Large intestine (tissue), 3 donors: ENCODE measurements at regions not wholly inside any gene's neighbourhood (a gene's known extent, or its start where the extent isn't known, plus 50 kb on each side); places are given as distances from the start of the nearest gene placed in this dataset.
"Not testable (repeated sequence)": the region's sequence is repeated elsewhere in the genome, so short reads cannot be mapped to it uniquely, and the experiment has no call there.

Experiments used
- DNase-seq, 2 donors: peaks; one replicate each; pipeline versions ENCODE4 v3.0.0 to v3.0.0-alpha.2; 2013
- H3K27ac ChIP-seq: one replicate; pipeline ENCODE4 v1.5.1; 2013; ENCODE audit warnings: low read length
- H3K27me3 ChIP-seq: 2 replicates; pipeline ENCODE4 v1.6.1; 2013; ENCODE audit warnings: low read length; ENCODE audit not compliant: control insufficient read depth, insufficient read depth
- H3K36me3 ChIP-seq: 2 replicates; pipeline ENCODE4 v1.6.1; 2013; ENCODE audit warnings: low read length; ENCODE audit not compliant: control insufficient read depth, insufficient read depth
- H3K4me1 ChIP-seq: one replicate; pipeline ENCODE4 v1.6.1; 2013; ENCODE audit warnings: low read length; ENCODE audit not compliant: control insufficient read depth, insufficient read depth
- H3K4me3 ChIP-seq: one replicate; pipeline ENCODE4 v1.5.1; 2013; ENCODE audit warnings: low read length
- H3K9me3 ChIP-seq: one replicate; pipeline ENCODE4 v1.6.1; 2013; ENCODE audit warnings: mild to moderate bottlenecking, low read depth, low read length, moderate library complexity; ENCODE audit not compliant: control insufficient read depth
- WGBS: methylation state at CpG from one replicate; pipeline ENCODE4 v1.1.5; 2013; ENCODE audit warnings: low lambda C conversion rate; ENCODE audit not compliant: insufficient coverage; 5-methylcytosine and 5-hydroxymethylcytosine counted together

DNA sequence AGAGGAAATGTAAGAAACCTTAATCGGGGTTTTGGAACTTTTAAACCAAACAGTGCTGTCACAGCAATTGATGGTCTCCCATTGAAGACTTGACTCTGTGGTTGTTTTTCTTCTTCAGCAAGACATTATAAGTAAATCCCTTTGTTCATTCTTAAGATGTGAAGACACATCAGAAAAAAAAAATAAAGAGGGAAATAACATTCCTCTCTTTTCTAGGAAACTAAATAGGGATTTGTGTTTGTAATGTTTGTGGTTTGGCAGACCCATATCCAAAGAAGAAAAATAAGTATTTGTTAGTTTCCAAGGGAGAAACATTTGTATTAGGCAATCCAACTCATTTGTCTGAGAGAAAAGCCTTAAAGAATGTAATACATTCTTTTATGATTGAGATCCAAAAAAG, 359.9 kb downstream of the DSC3 start:
- peak in 1 of 2 donors; percentile 6 for DNase-seq
- no CpG with 5 or more reads among the region's 1 CpG for WGBS
- H3K4me1 ChIP-seq: no peaks in the 10 kb centered on the region
- H3K4me3 ChIP-seq: no peak overlapping the region
- no peak overlapping the region for H3K27ac ChIP-seq
- H3K36me3 ChIP-seq: no peaks in the 10 kb centered on the region
- no peaks in the 10 kb centered on the region for H3K27me3 ChIP-seq
- no peaks in the 10 kb centered on the region for H3K9me3 ChIP-seq

GRCh38 chr18:30679285-30679930, 363.1 kb downstream of the DSC3 start:
- no peaks in the 10 kb centered on the region for H3K9me3 ChIP-seq
- no peaks in the 10 kb centered on the region for H3K4me1 ChIP-seq
- DNase-seq: peak; percentile 3 to 31
- H3K36me3 ChIP-seq: no peaks in the 10 kb centered on the region
- H3K27me3 ChIP-seq: no peaks in the 10 kb centered on the region
- H3K4me3 ChIP-seq: no peak overlapping the region
- no peak overlapping the region for H3K27ac ChIP-seq
- WGBS: no CpG with 5 or more reads among the region's 5 CpGs

- not testable (repeated sequence) for H3K27ac ChIP-seq, H3K4me1 ChIP-seq, DNase-seq, H3K27me3 ChIP-seq, H3K4me3 ChIP-seq, H3K36me3 ChIP-seq, H3K9me3 ChIP-seq
- no CpG with 5 or more reads among the region's 5 CpGs for WGBS
Observed at GRCh38 chr18:30677813-30678212, 364.7 kb downstream of the DSC3 start.

DNA sequence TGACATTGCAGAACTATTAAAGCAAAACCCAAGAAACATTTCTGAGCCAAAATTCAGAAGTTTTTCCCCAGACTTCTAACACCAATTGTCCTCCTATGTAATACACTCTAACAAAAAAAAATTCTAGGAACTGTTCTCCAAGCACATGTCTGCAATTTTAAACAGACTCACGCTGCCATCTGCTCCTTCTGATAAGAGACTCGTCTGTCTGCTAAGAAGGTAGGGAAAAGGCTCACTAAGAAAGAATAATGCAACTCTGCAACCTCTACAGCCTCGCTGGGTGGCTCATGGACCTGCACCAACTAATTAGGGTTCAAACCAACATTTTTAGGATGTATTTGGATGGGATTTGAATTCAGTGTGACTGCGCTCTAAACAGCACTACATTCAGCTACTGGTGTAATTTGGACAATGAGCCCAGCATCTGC, 366.5 kb downstream of the DSC3 start:
- Histone ChIP-seq H3K27me3 (no peaks in the 10 kb centered on the region), H3K9me3 (no peaks in the 10 kb centered on the region), H3K4me1 (no peaks in the 10 kb centered on the region), H3K36me3 (no peaks in the 10 kb centered on the region), H3K27ac (no peak overlapping the region), H3K4me3 (no peak overlapping the region)
- 33% methylated on average over 1 of the region's 4 CpGs for WGBS
- peak in 1 of 2 donors; percentile 8 for DNase-seq

DNA sequence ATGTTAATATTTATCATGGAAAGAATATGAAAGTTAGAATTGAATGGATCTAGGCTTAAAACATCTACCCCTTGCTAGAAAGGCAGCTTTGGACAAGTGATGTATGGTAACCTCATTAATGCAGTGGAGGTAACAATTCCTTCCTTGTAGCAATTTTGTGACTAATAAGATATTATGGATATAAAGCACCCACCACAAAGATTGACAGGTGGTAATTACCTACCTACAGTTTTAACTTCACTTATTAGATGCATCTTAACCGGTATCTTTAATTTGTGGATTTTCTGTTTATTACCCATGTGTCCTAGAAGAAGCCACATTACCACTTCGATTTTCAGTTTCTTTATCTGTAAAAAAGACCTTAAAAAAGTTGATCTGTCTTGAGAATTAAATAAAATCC, 367.0 kb downstream of the DSC3 start:
- WGBS: 100% methylated on average over 2 of the region's 2 CpGs
- H3K9me3 ChIP-seq: no peaks in the 10 kb centered on the region
- H3K27me3 ChIP-seq: no peaks in the 10 kb centered on the region
- no peaks in the 10 kb centered on the region for H3K4me1 ChIP-seq
- H3K27ac ChIP-seq: no peak overlapping the region
- H3K4me3 ChIP-seq: no peak overlapping the region
- DNase-seq: no peak
- no peaks in the 10 kb centered on the region for H3K36me3 ChIP-seq

DNA sequence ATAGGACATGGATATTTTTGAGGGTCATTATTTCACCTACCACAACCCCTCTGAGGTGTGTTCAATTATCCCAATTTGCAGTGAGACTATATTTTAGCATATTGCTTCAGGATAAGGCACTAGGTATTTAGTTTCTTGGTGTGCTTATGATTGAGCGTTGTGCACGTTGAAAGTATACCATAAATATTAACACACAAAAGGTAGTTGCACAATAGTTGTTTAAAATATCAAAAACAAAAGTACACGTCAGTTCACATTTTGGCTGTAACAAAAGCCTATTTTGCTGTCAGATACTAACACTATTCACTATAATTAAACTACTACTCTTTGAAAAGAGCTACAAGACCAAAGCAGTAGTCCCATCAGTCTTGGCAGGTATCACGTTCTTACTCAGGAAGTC, 367.5 kb downstream of the DSC3 start:
- no peaks in the 10 kb centered on the region for H3K9me3 ChIP-seq
- H3K36me3 ChIP-seq: no peaks in the 10 kb centered on the region
- DNase-seq: no peak
- H3K27me3 ChIP-seq: no peaks in the 10 kb centered on the region
- H3K27ac ChIP-seq: no peak overlapping the region
- H3K4me3 ChIP-seq: no peak overlapping the region
- H3K4me1 ChIP-seq: no peaks in the 10 kb centered on the region
- WGBS: no CpG with 5 or more reads among the region's 4 CpGs

DNA sequence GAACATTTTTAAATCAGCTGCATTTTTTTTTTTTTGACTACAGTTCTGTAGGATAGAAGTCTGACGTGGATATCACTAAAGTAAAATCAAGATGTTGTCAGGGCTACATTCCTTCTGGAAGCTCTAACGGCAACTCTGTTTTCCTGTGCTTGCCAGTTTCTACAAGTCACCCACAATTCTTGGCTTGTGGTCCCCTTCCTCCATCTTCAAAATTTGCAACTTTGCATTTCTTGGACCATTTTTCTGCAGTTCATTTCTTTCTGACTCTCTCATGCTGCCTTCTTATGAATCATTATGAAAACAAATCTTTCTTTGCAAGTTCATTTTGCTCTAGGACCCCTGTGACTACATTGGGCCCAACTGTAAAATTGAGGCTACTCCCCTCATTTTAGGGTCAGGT, 367.9 kb downstream of the DSC3 start:
- no peak for DNase-seq
- no peaks in the 10 kb centered on the region for H3K36me3 ChIP-seq
- 100% methylated on average over 1 of the region's 2 CpGs for WGBS
- no peak overlapping the region for H3K27ac ChIP-seq
- H3K4me1 ChIP-seq: no peaks in the 10 kb centered on the region
- no peaks in the 10 kb centered on the region for H3K9me3 ChIP-seq
- H3K27me3 ChIP-seq: no peaks in the 10 kb centered on the region
- no peak overlapping the region for H3K4me3 ChIP-seq

DNA sequence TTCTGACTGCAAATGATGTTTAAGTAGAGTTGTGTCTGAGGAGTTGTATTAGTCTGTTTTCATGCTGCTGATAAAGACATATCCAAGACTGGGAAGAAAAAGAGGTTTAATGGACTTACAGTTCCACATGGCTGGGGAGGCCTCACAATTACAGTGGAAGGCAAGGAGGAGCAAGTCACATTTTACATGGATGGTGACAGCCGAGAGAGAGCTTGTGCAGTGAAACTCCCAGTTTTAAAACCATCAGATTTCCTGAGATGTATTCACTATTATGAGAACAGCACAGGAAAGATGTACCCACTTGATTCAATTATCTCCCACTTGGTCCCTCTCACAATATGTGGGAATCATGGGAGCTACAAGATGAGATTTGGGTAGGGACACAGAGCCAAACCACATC, 370.1 kb downstream of the DSC3 start:
- not testable (repeated sequence) for H3K27me3 ChIP-seq, H3K4me3 ChIP-seq, H3K27ac ChIP-seq, H3K36me3 ChIP-seq, H3K9me3 ChIP-seq, DNase-seq, H3K4me1 ChIP-seq
- no CpG with 5 or more reads among the region's 1 CpG for WGBS

GRCh38 chr18:30658306-30658705, 384.2 kb downstream of the DSC3 start:
- Histone ChIP-seq H3K36me3 (no peaks in the 10 kb centered on the region), H3K27me3 (no peaks in the 10 kb centered on the region), H3K9me3 (no peaks in the 10 kb centered on the region), H3K27ac (no peak overlapping the region), H3K4me1 (no peaks in the 10 kb centered on the region), H3K4me3 (no peak overlapping the region)
- no CpG with 5 or more reads among the region's 1 CpG for WGBS
- DNase-seq: no peak

DNA sequence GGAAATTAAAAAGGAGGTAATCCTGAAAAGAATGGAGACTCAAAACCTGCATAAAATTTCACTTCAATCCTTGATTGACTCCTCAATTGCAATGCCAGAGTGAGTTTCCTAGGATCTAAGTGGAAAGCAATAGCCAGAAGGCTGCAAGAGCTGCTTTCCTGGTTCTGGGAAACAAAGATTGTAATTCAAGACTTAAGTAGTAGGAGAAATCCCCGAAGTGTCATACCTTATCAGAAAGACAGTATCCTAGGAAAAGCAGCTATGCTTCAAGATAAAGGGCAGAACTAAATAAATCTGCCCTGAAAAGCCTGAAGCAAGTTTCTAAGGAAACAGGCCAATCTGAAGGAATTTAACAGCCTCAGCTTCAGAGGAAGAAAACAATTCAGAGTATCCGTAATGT, 390.2 kb downstream of the DSC3 start:
- Histone ChIP-seq H3K27me3 (no peaks in the 10 kb centered on the region), H3K27ac (no peak overlapping the region), H3K36me3 (no peaks in the 10 kb centered on the region), H3K4me1 (no peaks in the 10 kb centered on the region), H3K4me3 (no peak overlapping the region), H3K9me3 (no peaks in the 10 kb centered on the region)
- WGBS: 80% methylated on average over 1 of the region's 2 CpGs
- no peak for DNase-seq

- no peak for DNase-seq
- no peaks in the 10 kb centered on the region for H3K27me3 ChIP-seq
- H3K27ac ChIP-seq: no peak overlapping the region
- H3K36me3 ChIP-seq: no peaks in the 10 kb centered on the region
- H3K4me1 ChIP-seq: no peaks in the 10 kb centered on the region
- H3K4me3 ChIP-seq: no peak overlapping the region
- H3K9me3 ChIP-seq: no peaks in the 10 kb centered on the region
Observed at GRCh38 chr18:30650499-30650898, 392.0 kb downstream of the DSC3 start.
